Glutamatergic neuron (in vitro differentiated cells): ENCODE measurements at regions not wholly inside any gene's neighbourhood (a gene's known extent, or its start where the extent isn't known, plus 50 kb on each side); places are given as distances from the start of the nearest gene placed in this dataset.

Source experiments
- DNase-seq: peaks from one replicate; pipeline ENCODE4 v3.0.0; 2022
- H3K27ac Mint-ChIP-seq: one replicate; pipeline ENCODE4 v1.8.0; 2020; ENCODE audit warnings: mild to moderate bottlenecking, mixed read lengths, inconsistent platforms; ENCODE audit not compliant: unreplicated experiment
- H3K27me3 Mint-ChIP-seq: one replicate; pipeline ENCODE4 v1.8.0; 2020; ENCODE audit warnings: mild to moderate bottlenecking, moderate library complexity, mixed read lengths, inconsistent platforms; ENCODE audit not compliant: unreplicated experiment
- H3K36me3 Mint-ChIP-seq: one replicate; pipeline ENCODE4 v1.8.0; 2020; ENCODE audit warnings: mild to moderate bottlenecking, mixed read lengths, inconsistent platforms; ENCODE audit not compliant: unreplicated experiment
- H3K4me1 Mint-ChIP-seq: one replicate; pipeline ENCODE4 v1.8.0; 2020; ENCODE audit warnings: mild to moderate bottlenecking, low read depth, mixed read lengths, inconsistent platforms; ENCODE audit not compliant: unreplicated experiment
- H3K4me3 Mint-ChIP-seq: one replicate; pipeline ENCODE4 v1.8.0; 2020; ENCODE audit warnings: mild to moderate bottlenecking, mixed read lengths, inconsistent platforms; ENCODE audit not compliant: unreplicated experiment
- H3K9me3 Mint-ChIP-seq: one replicate; pipeline ENCODE4 v1.8.0; 2020; ENCODE audit warnings: mild to moderate bottlenecking, moderate library complexity, mixed read lengths, inconsistent platforms; ENCODE audit not compliant: unreplicated experiment
- TF ChIP-seq, protein P1 (sequence below): fragments of 200-600 bp; sonication (generic); IDR thresholded peaks from one replicate; pipeline ENCODE4 v1.5.0; 2021; ENCODE audit not compliant: partially characterized antibody, unreplicated experiment

DNA sequence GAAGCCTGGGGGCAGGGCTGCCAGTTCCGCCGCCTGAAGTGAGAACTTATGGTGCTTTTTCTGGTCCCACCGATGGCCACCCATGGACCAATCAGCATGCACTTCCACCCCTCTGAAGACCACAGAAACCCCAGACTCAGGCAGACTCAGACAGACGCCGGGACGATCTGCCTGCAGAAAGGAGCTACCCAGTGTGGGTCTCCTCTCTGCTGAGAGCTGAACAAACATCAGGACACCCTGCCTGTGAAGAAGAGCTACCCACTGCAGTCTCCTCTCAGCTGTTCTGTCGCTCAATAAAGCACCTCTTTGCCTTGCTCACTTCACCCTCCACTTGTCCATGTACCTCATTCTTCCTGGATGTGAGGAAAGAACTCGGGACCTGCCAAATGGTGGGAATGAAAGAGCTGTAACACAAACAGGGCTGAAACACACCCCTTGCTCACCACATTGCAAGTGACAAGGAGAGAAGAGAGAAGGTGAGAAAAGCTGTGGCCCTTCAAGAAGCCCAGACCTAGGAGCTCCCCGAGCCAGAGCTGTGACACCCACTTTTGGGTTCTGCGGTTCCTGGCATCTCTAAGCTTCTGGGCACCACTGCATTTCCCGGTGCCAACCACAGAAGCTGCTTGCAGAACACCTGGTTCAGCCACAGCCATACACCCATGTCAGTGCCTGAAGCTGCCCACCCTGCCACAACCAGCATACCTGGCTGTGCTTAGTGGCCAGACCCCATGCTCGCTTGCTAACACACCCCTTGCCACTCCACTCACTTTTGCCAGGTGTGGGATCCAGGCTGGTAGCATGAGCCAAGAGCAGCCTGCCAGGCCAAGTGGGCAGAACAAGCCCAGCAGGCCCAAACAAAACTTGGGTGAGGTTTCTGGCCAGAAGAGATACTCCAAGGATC lies 114.3 kb upstream of the TSLP start:
- Mint-ChIP-seq H3K9me3 (no peaks in the 10 kb centered on the region), H3K36me3 (peaks cover 4% of the 10 kb centered on the region)
- DNase-seq: no peak

DNA sequence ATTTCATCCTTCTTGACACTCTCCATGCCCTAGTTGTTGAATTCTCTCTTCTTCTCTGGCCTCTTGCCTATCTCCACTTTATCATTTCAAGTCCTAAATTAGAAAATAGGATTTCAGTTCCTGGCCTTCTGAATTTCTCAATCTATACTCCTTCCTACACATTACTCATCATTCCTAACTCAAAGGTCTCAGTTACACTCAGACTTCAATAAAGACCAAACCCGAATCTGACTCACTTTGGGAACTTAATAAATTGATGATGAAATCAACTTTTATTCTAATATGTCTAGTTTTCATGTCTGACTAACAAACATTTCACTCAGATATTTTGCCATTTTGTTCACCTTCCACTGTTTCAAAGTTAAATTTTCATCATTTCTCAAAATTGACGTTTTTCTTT lies 113.6 kb upstream of the TSLP start:
- Mint-ChIP-seq H3K27ac (no peak overlapping the region), H3K9me3 (no peaks in the 10 kb centered on the region), H3K4me3 (no peak overlapping the region), H3K36me3 (peaks cover 4% of the 10 kb centered on the region), H3K27me3 (no peaks in the 10 kb centered on the region), H3K4me1 (no peaks in the 10 kb centered on the region)
- TF ChIP-seq, protein P1, sequence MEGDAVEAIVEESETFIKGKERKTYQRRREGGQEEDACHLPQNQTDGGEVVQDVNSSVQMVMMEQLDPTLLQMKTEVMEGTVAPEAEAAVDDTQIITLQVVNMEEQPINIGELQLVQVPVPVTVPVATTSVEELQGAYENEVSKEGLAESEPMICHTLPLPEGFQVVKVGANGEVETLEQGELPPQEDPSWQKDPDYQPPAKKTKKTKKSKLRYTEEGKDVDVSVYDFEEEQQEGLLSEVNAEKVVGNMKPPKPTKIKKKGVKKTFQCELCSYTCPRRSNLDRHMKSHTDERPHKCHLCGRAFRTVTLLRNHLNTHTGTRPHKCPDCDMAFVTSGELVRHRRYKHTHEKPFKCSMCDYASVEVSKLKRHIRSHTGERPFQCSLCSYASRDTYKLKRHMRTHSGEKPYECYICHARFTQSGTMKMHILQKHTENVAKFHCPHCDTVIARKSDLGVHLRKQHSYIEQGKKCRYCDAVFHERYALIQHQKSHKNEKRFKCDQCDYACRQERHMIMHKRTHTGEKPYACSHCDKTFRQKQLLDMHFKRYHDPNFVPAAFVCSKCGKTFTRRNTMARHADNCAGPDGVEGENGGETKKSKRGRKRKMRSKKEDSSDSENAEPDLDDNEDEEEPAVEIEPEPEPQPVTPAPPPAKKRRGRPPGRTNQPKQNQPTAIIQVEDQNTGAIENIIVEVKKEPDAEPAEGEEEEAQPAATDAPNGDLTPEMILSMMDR: no peak
- no peak for DNase-seq

More for the DNA sequence above, 114.3 kb upstream of the TSLP start:
- no peak overlapping the region for H3K27ac Mint-ChIP-seq
- TF ChIP-seq, protein P1: no peak
- no peak overlapping the region for H3K4me3 Mint-ChIP-seq
- H3K27me3 Mint-ChIP-seq: no peaks in the 10 kb centered on the region
- no peaks in the 10 kb centered on the region for H3K4me1 Mint-ChIP-seq

DNA sequence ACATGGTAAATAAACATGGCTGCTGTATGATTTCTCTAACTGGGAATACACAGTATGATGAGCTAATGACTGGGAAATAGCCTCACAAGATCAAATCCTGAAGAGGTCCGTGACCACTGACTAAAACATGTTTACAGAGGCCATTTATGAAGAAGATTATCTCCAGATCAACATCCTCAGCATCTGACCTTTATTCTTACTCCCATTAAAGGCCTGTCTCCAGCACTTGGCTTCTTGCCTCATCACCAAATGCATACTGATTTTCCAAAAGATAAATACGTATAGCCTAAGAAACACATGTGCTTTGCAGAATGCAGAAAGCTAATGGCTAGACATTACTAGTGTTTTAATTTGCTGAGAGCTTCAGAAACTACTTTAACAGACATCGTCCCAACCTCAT lies 108.0 kb upstream of the TSLP start:
- Mint-ChIP-seq H3K36me3 (peaks cover 4% of the 10 kb centered on the region), H3K9me3 (no peaks in the 10 kb centered on the region), H3K27me3 (no peaks in the 10 kb centered on the region), H3K4me3 (no peak overlapping the region), H3K4me1 (no peaks in the 10 kb centered on the region), H3K27ac (no peak overlapping the region)
- no peak for DNase-seq
- TF ChIP-seq, protein P1: no peak

DNA sequence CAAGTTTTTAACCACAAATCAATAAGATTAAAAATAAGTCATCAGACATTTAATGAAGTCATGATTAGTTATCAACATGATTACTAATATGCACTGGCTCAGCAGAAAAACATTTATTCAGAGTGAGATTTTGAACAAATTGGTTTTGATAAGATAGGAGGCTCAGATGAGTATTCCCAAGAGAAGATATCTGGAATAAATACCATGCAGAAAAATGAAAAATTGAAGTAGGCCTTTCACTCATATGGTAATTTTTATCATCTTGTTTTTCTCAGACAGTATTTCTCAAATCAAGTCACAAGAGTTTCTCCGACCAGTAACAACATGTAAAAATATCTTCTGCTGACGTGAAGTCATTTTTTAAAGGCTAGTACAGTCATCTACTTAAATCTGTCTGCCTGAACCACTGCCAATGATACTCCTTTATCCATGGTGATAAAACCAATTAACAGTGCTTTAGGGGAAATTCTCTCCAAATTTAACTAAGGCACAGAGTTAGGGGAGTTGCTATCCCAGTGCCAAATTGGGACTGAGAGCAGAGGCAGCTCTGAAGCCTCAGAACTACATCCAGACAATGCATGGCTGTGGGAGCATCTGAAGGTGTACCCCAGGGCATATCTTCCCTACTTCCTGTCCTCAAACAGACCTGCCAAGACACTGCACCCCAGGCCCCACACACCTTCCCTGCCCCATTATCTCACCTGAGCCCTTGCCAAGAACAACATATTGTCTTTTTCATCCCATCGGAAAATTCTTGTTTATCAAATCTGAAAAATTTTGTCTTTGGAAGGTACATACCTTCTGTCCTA lies 105.5 kb upstream of the TSLP start:
- TF ChIP-seq, protein P1: no peak
- no peaks in the 10 kb centered on the region for H3K36me3 Mint-ChIP-seq
- H3K27ac Mint-ChIP-seq: no peak overlapping the region
- H3K4me1 Mint-ChIP-seq: no peaks in the 10 kb centered on the region
- DNase-seq: no peak
- H3K27me3 Mint-ChIP-seq: no peaks in the 10 kb centered on the region
- H3K4me3 Mint-ChIP-seq: no peak overlapping the region
- H3K9me3 Mint-ChIP-seq: no peaks in the 10 kb centered on the region
